ENCODE measurements at regions not wholly inside any gene's neighbourhood (a gene's known extent, or its start where the extent isn't known, plus 50 kb on each side); places are given as distances from the start of the nearest gene placed in this dataset.

GRCh38 chr14:82060219-82060618 is 526.6 kb upstream of the SEL1L start:
- H3K36me3 ChIP-seq: no peaks in the 10 kb centered on the region
- intact Hi-C loops (cut with DNase I): no loop called here
- no peak overlapping the region for H3K4me3 ChIP-seq
- H3K9me3 ChIP-seq: no peaks in the 10 kb centered on the region
- H3K4me1 ChIP-seq (replicated peaks): no peaks in the 10 kb centered on the region
- no peak for DNase-seq (ENCODE audit: low spot score)
- TF ChIP-seq POLR2A (IDR thresholded peaks at IDR 0.05) (no peak), POLR2AphosphoS5 (IDR thresholded peaks at IDR 0.05) (no peak), CTCF (IDR thresholded peaks at IDR 0.05) (no peak)
- no peaks in the 10 kb centered on the region for H3K27me3 ChIP-seq (replicated peaks; ENCODE audit: insufficient read depth)
- 63% methylated on average over 3 of the region's 3 CpGs for whole genome bisulfite sequencing
- no peak overlapping the region for H3K27ac ChIP-seq

GRCh38 chr14:82067221-82067875 is 533.7 kb upstream of the SEL1L start:
- Histone ChIP-seq H3K27me3 (replicated peaks; ENCODE audit: insufficient read depth) (no peaks in the 10 kb centered on the region), H3K27ac (no peak overlapping the region), H3K36me3 (no peaks in the 10 kb centered on the region), H3K4me3 (no peak overlapping the region), H3K4me1 (replicated peaks) (no peaks in the 10 kb centered on the region), H3K9me3 (no peaks in the 10 kb centered on the region)
- intact Hi-C loops (cut with DNase I): no loop called here
- TF ChIP-seq POLR2A (IDR thresholded peaks at IDR 0.05): no peak
- TF ChIP-seq POLR2AphosphoS5 (IDR thresholded peaks at IDR 0.05): no peak
- no peak for TF ChIP-seq CTCF (IDR thresholded peaks at IDR 0.05)
- WGBS: 52% methylated on average over 11 of the region's 11 CpGs
- no peak for DNase-seq (ENCODE audit: low spot score)

GRCh38 chr14:82070040-82070439 is 536.4 kb upstream of the SEL1L start:
- no peak for DNase-seq (ENCODE audit: low spot score)
- 69% methylated on average over 3 of the region's 3 CpGs for WGBS
- Histone ChIP-seq H3K27me3 (replicated peaks; ENCODE audit: insufficient read depth) (no peaks in the 10 kb centered on the region), H3K4me1 (replicated peaks) (no peaks in the 10 kb centered on the region), H3K9me3 (no peaks in the 10 kb centered on the region), H3K4me3 (no peak overlapping the region), H3K27ac (no peak overlapping the region), H3K36me3 (no peaks in the 10 kb centered on the region)
- TF ChIP-seq CTCF (IDR thresholded peaks at IDR 0.05) (no peak), POLR2A (IDR thresholded peaks at IDR 0.05) (no peak), POLR2AphosphoS5 (IDR thresholded peaks at IDR 0.05) (no peak)
- intact Hi-C loops (cut with DNase I): no loop called here

GRCh38 chr14:82070753-82071152 is 537.1 kb upstream of the SEL1L start:
- 50% methylated on average over 3 of the region's 3 CpGs for WGBS
- H3K4me3 ChIP-seq: no peak overlapping the region
- no peak for DNase-seq (ENCODE audit: low spot score)
- no peak for TF ChIP-seq POLR2AphosphoS5 (IDR thresholded peaks at IDR 0.05)
- TF ChIP-seq POLR2A (IDR thresholded peaks at IDR 0.05): no peak
- no peak for TF ChIP-seq CTCF (IDR thresholded peaks at IDR 0.05)
- no peaks in the 10 kb centered on the region for H3K9me3 ChIP-seq
- intact Hi-C loops (cut with DNase I): no loop called here
- H3K4me1 ChIP-seq (replicated peaks): no peaks in the 10 kb centered on the region
- H3K36me3 ChIP-seq: no peaks in the 10 kb centered on the region
- H3K27ac ChIP-seq: no peak overlapping the region
- H3K27me3 ChIP-seq (replicated peaks; ENCODE audit: insufficient read depth): no peaks in the 10 kb centered on the region

- WGBS: 74% methylated on average over 2 of the region's 2 CpGs
- Histone ChIP-seq H3K27me3 (replicated peaks; ENCODE audit: insufficient read depth) (no peaks in the 10 kb centered on the region), H3K4me3 (no peak overlapping the region), H3K4me1 (replicated peaks) (no peaks in the 10 kb centered on the region), H3K27ac (no peak overlapping the region), H3K36me3 (no peaks in the 10 kb centered on the region), H3K9me3 (no peaks in the 10 kb centered on the region)
- intact Hi-C loops (cut with DNase I): no loop called here
- TF ChIP-seq POLR2A (IDR thresholded peaks at IDR 0.05): no peak
- TF ChIP-seq CTCF (IDR thresholded peaks at IDR 0.05): no peak
- TF ChIP-seq POLR2AphosphoS5 (IDR thresholded peaks at IDR 0.05): no peak
- DNase-seq (ENCODE audit: low spot score): no peak
Measured at GRCh38 chr14:82073547-82073946, 539.9 kb upstream of the SEL1L start.

Data from prostate gland (tissue), 2 donors.